ENCODE measurements at regions not wholly inside any gene's neighbourhood (a gene's known extent, or its start where the extent isn't known, plus 50 kb on each side); places are given as distances from the start of the nearest gene placed in this dataset.
"Not testable (repeated sequence)": the region's sequence is repeated elsewhere in the genome, so short reads cannot be mapped to it uniquely, and the experiment has no call there.

- Histone ChIP-seq H3K27me3 (ENCODE audit: insufficient read depth, low read length, poor library complexity, severe bottlenecking) (no peaks in the 10 kb centered on the region), H3K4me1 (ENCODE audit: insufficient read depth, low read length) (no peaks in the 10 kb centered on the region), H3K36me3 (ENCODE audit: insufficient read depth, low read length) (no peaks in the 10 kb centered on the region), H3K9me3 (ENCODE audit: low read length) (no peaks in the 10 kb centered on the region), H3K4me3 (ENCODE audit: low read length) (no peak overlapping the region), H3K27ac (ENCODE audit: low read depth, low read length) (no peak overlapping the region)
- H3K36me3 Mint-ChIP-seq, result no peaks in the 10 kb centered on the region
- no peak for DNase-seq
- H3K27me3 Mint-ChIP-seq, result peaks cover 0 to 1% of the 10 kb centered on the region in 2 donors
- ChIA-PET CTCF (no interaction called here), POLR2A (no interaction called here)
- no peaks in the 10 kb centered on the region for H3K9me3 Mint-ChIP-seq
- H3K4me3 Mint-ChIP-seq, result no peak overlapping the region
- no peak overlapping the region for H3K27ac Mint-ChIP-seq
- no peaks in the 10 kb centered on the region for H3K4me1 Mint-ChIP-seq
These were observed 259.8 kb downstream of the NUAK1 start for GRCh38 chr12:105878964-105879363.

DNA sequence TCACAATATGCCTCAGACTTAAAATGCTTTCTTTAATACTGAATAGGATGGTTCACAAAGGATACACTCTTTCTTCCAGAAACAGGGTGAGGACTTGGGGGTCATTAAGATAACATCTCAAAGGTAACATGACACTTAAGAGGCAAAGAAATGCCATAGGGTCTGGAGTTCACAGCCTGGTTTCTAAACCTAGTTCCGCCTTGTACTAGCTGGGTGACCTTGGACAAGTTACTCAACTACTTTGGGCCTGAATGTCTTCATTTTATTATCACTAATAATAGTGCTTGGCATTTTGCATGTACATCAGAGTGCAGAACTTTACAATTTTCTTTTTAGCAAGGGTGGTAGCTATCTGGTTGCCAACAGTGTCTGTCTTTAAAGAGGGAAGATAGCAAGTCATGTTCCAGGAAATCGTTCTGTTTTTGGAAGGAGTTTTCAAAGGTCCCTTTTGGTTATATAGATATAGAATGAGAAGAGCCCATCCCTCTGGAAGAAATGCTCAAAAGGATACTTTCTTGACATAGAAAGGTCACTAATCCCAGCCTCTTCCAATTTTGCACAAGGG, 257.8 kb downstream of the NUAK1 start:
- DNase-seq, result no peak
- Histone ChIP-seq H3K4me3 (ENCODE audit: low read length) (no peak overlapping the region), H3K9me3 (ENCODE audit: low read length) (no peaks in the 10 kb centered on the region), H3K36me3 (ENCODE audit: insufficient read depth, low read length) (no peaks in the 10 kb centered on the region), H3K27me3 (ENCODE audit: insufficient read depth, low read length, poor library complexity, severe bottlenecking) (no peaks in the 10 kb centered on the region), H3K4me1 (ENCODE audit: insufficient read depth, low read length) (no peaks in the 10 kb centered on the region), H3K27ac (ENCODE audit: low read depth, low read length) (no peak overlapping the region)
- H3K27me3 Mint-ChIP-seq, result peaks cover 0 to 3% of the 10 kb centered on the region in 2 donors
- ChIA-PET POLR2A (no interaction called here), CTCF (no interaction called here)
- no peaks in the 10 kb centered on the region for H3K9me3 Mint-ChIP-seq
- H3K27ac Mint-ChIP-seq, result no peak overlapping the region
- no peak overlapping the region for H3K4me3 Mint-ChIP-seq
- no peaks in the 10 kb centered on the region for H3K4me1 Mint-ChIP-seq
- H3K36me3 Mint-ChIP-seq, result no peaks in the 10 kb centered on the region

- no peak for DNase-seq
- CTCF ChIA-PET, result no interaction called here
- H3K4me3 ChIP-seq (ENCODE audit: low read length), result no peak overlapping the region
- H3K36me3 ChIP-seq (ENCODE audit: insufficient read depth, low read length), result no peaks in the 10 kb centered on the region
- H3K4me1 ChIP-seq (ENCODE audit: insufficient read depth, low read length), result no peaks in the 10 kb centered on the region
- Mint-ChIP-seq H3K4me3 (no peak overlapping the region), H3K4me1 (no peaks in the 10 kb centered on the region), H3K36me3 (no peaks in the 10 kb centered on the region), H3K27ac (no peak overlapping the region), H3K9me3 (peaks cover 0 to 2% (median 0%) of the 10 kb centered on the region in 5 donors), H3K27me3 (peaks cover 0 to 3% of the 10 kb centered on the region in 2 donors)
- H3K27me3 ChIP-seq (ENCODE audit: insufficient read depth, low read length, poor library complexity, severe bottlenecking), result no peaks in the 10 kb centered on the region
- H3K27ac ChIP-seq (ENCODE audit: low read depth, low read length), result no peak overlapping the region
- H3K9me3 ChIP-seq (ENCODE audit: low read length), result no peaks in the 10 kb centered on the region
- POLR2A ChIA-PET, result no interaction called here
These were observed 256.4 kb downstream of the NUAK1 start for GRCh38 chr12:105882404-105882803.

- H3K4me3 Mint-ChIP-seq, result no peak overlapping the region
- peaks cover 0 to 2% of the 10 kb centered on the region in 2 donors for H3K27me3 Mint-ChIP-seq
- no peaks in the 10 kb centered on the region for H3K36me3 Mint-ChIP-seq
- Histone ChIP-seq H3K9me3 (ENCODE audit: low read length) (no peaks in the 10 kb centered on the region), H3K27me3 (ENCODE audit: insufficient read depth, low read length, poor library complexity, severe bottlenecking) (no peaks in the 10 kb centered on the region), H3K27ac (ENCODE audit: low read depth, low read length) (no peak overlapping the region), H3K36me3 (ENCODE audit: insufficient read depth, low read length) (no peaks in the 10 kb centered on the region), H3K4me1 (ENCODE audit: insufficient read depth, low read length) (no peaks in the 10 kb centered on the region), H3K4me3 (ENCODE audit: low read length) (no peak overlapping the region)
- H3K4me1 Mint-ChIP-seq, result no peaks in the 10 kb centered on the region
- no peak for DNase-seq
- CTCF ChIA-PET, result no interaction called here
- POLR2A ChIA-PET, result no interaction called here
- H3K27ac Mint-ChIP-seq, result no peak overlapping the region
- peaks cover 0 to 3% (median 2%) of the 10 kb centered on the region in 5 donors for H3K9me3 Mint-ChIP-seq
These were observed 251.6 kb downstream of the NUAK1 start for GRCh38 chr12:105887131-105887530.

DNA sequence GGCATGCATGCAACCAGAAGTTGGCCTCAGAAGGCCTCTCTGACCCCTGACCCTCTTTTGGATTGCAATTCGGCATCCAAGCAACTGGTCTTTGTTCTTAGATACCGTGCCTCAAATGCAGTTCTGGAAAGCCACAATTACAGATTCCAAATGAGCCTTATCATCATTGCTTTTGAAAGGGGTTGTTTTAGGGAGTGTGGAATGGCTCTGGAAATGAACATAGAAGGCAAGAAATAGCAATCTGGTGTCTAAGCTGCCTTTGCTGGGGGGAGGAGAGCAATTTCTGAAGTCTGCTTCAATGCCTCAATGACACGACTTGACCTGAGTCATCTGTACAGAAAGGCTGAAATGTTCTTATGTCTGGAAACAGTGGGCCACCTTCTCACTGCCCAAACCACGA, 250.1 kb downstream of the NUAK1 start:
- Histone ChIP-seq H3K9me3 (ENCODE audit: low read length) (no peaks in the 10 kb centered on the region), H3K4me1 (ENCODE audit: insufficient read depth, low read length) (no peaks in the 10 kb centered on the region), H3K27ac (ENCODE audit: low read depth, low read length) (no peak overlapping the region), H3K27me3 (ENCODE audit: insufficient read depth, low read length, poor library complexity, severe bottlenecking) (no peaks in the 10 kb centered on the region), H3K4me3 (ENCODE audit: low read length) (no peak overlapping the region), H3K36me3 (ENCODE audit: insufficient read depth, low read length) (no peaks in the 10 kb centered on the region)
- Mint-ChIP-seq H3K4me3 (no peak overlapping the region), H3K27me3 (peaks cover 0 to 2% of the 10 kb centered on the region in 2 donors), H3K36me3 (no peaks in the 10 kb centered on the region), H3K27ac (no peak overlapping the region), H3K4me1 (no peaks in the 10 kb centered on the region), H3K9me3 (peaks cover 0 to 3% (median 2%) of the 10 kb centered on the region in 5 donors)
- DNase-seq, result no peak
- ChIA-PET POLR2A (no interaction called here), CTCF (no interaction called here)

- Mint-ChIP-seq H3K9me3 (peaks cover 0 to 3% (median 2%) of the 10 kb centered on the region in 5 donors), H3K27ac (no peak overlapping the region), H3K36me3 (no peaks in the 10 kb centered on the region), H3K4me3 (no peak overlapping the region), H3K27me3 (peaks cover 0 to 2% of the 10 kb centered on the region in 2 donors), H3K4me1 (no peaks in the 10 kb centered on the region)
- Histone ChIP-seq H3K4me3 (ENCODE audit: low read length) (no peak overlapping the region), H3K9me3 (ENCODE audit: low read length) (no peaks in the 10 kb centered on the region), H3K4me1 (ENCODE audit: insufficient read depth, low read length) (no peaks in the 10 kb centered on the region), H3K27me3 (ENCODE audit: insufficient read depth, low read length, poor library complexity, severe bottlenecking) (no peaks in the 10 kb centered on the region), H3K36me3 (ENCODE audit: insufficient read depth, low read length) (no peaks in the 10 kb centered on the region), H3K27ac (ENCODE audit: low read depth, low read length) (no peak overlapping the region)
- ChIA-PET CTCF (no interaction called here), POLR2A (no interaction called here)
- no peak for DNase-seq
These were observed 246.3 kb downstream of the NUAK1 start for GRCh38 chr12:105892362-105892910.

DNA sequence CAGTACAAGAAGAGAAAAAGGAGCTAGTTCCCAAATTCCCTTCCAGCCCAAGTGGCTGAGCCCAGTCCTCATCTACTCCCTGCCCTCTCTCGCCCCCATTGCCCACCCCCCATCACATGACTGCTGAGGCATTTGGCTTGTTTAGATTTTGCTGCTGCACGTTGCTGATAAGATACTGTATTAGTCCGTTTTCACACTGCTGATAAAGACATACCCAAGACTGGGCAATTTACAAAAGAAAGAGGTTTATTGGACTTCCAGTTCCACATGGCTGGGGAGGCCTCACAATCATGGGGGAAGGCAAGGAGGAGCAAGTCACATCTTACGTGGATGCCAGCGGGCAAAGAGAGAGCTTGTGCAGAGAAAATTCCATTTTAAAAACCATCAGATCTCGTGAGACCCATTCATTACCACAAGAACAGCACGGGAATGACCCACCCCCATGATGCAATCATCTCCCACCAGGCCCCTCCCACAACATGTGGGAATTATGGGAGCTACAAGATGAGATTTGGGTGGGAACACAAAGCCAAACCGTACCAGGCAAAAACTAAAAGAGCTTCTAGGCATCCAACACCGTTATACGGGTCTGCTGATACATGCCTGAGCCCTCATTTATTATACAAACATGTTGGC, 243.4 kb downstream of the NUAK1 start:
- H3K4me1 Mint-ChIP-seq; CTCF ChIA-PET; H3K4me3 Mint-ChIP-seq; POLR2A ChIA-PET; H3K36me3 Mint-ChIP-seq; H3K27ac ChIP-seq (ENCODE audit: low read depth, low read length); H3K4me3 ChIP-seq (ENCODE audit: low read length); H3K27me3 ChIP-seq (ENCODE audit: insufficient read depth, low read length, poor library complexity, severe bottlenecking); H3K9me3 ChIP-seq (ENCODE audit: low read length); H3K36me3 ChIP-seq (ENCODE audit: insufficient read depth, low read length); H3K4me1 ChIP-seq (ENCODE audit: insufficient read depth, low read length); H3K27me3 Mint-ChIP-seq; DNase-seq; H3K9me3 Mint-ChIP-seq; H3K27ac Mint-ChIP-seq: not testable (repeated sequence)

DNA sequence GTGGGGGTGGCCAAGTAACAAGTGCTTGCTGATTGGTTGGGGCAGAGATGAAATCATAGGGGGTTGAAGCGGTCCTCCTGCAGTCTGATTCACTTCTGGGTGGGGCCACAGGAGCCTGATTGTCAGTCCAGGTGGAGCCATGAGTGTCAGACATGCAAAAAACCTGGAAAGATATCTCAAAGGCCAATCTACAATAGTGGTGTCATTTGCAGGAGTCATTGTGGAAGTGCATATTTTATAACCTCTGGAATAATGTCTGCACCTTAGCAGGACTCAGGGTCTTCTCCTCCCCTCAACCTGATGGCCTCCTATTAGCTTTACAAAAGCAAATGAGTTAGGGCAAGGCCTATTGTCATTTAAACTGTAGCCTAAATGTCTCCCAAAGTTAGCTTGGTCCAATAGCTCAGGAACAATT, 241.4 kb downstream of the NUAK1 start:
- H3K4me3 Mint-ChIP-seq, result no peak overlapping the region
- no peak for DNase-seq

More for the DNA sequence above, 241.4 kb downstream of the NUAK1 start:
- no peaks in the 10 kb centered on the region for H3K4me1 ChIP-seq (ENCODE audit: insufficient read depth, low read length)
- no peak overlapping the region for H3K27ac ChIP-seq (ENCODE audit: low read depth, low read length)
- no peaks in the 10 kb centered on the region for H3K9me3 ChIP-seq (ENCODE audit: low read length)
- Mint-ChIP-seq H3K36me3 (no peaks in the 10 kb centered on the region), H3K9me3 (peaks cover 0 to 2% (median 0%) of the 10 kb centered on the region in 5 donors), H3K27ac (no peak overlapping the region), H3K4me1 (no peaks in the 10 kb centered on the region), H3K27me3 (peaks cover 0 to 2% of the 10 kb centered on the region in 2 donors)
- ChIA-PET CTCF (no interaction called here), POLR2A (no interaction called here)
- no peaks in the 10 kb centered on the region for H3K36me3 ChIP-seq (ENCODE audit: insufficient read depth, low read length)
- no peak overlapping the region for H3K4me3 ChIP-seq (ENCODE audit: low read length)
- H3K27me3 ChIP-seq (ENCODE audit: insufficient read depth, low read length, poor library complexity, severe bottlenecking), result no peaks in the 10 kb centered on the region
